ENCODE measurements at regions not wholly inside any gene's neighbourhood (a gene's known extent, or its start where the extent isn't known, plus 50 kb on each side); places are given as distances from the start of the nearest gene placed in this dataset.

- no peak for ATAC-seq (ENCODE audit: low FRiP score)
- no peak for DNase-seq (ENCODE audit: low spot score)
- TF ChIP-seq CTCF (IDR thresholded peaks at IDR 0.05): no peak
Measured at GRCh38 chr19:30165228-30165813, 206.9 kb upstream of the ZNF536 start.

- ATAC-seq (ENCODE audit: low FRiP score) (no peak), DNase-seq (ENCODE audit: low spot score) (no peak)
Measured at GRCh38 chr19:30167206-30167868, 204.8 kb upstream of the ZNF536 start.

GRCh38 chr19:30167976-30168635, 204.1 kb upstream of the ZNF536 start:
- no peak for TF ChIP-seq CTCF (IDR thresholded peaks at IDR 0.05)
- DNase-seq (ENCODE audit: low spot score) (no peak), ATAC-seq (ENCODE audit: low FRiP score) (no peak)

More at GRCh38 chr19:30167206-30167868, 204.8 kb upstream of the ZNF536 start:
- TF ChIP-seq CTCF (IDR thresholded peaks at IDR 0.05): no peak

GRCh38 chr19:30168760-30169159, 203.4 kb upstream of the ZNF536 start:
- no peak for TF ChIP-seq CTCF (IDR thresholded peaks at IDR 0.05)
- DNase-seq (ENCODE audit: low spot score) (no peak), ATAC-seq (ENCODE audit: low FRiP score) (no peak)

- DNase-seq (ENCODE audit: low spot score) (no peak), ATAC-seq (ENCODE audit: low FRiP score) (no peak)
Measured at GRCh38 chr19:30169196-30169900, 202.8 kb upstream of the ZNF536 start.

GRCh38 chr19:30170081-30170480, 202.1 kb upstream of the ZNF536 start:
- DNase-seq (ENCODE audit: low spot score) (no peak), ATAC-seq (ENCODE audit: low FRiP score) (no peak)

More at GRCh38 chr19:30169196-30169900, 202.8 kb upstream of the ZNF536 start:
- no peak for TF ChIP-seq CTCF (IDR thresholded peaks at IDR 0.05)

More at GRCh38 chr19:30170081-30170480, 202.1 kb upstream of the ZNF536 start:
- no peak for TF ChIP-seq CTCF (IDR thresholded peaks at IDR 0.05)

Data from omental fat pad (tissue), 3 donors.